ENCODE measurements at regions not wholly inside any gene's neighbourhood (a gene's known extent, or its start where the extent isn't known, plus 50 kb on each side); places are given as distances from the start of the nearest gene placed in this dataset.

DNA sequence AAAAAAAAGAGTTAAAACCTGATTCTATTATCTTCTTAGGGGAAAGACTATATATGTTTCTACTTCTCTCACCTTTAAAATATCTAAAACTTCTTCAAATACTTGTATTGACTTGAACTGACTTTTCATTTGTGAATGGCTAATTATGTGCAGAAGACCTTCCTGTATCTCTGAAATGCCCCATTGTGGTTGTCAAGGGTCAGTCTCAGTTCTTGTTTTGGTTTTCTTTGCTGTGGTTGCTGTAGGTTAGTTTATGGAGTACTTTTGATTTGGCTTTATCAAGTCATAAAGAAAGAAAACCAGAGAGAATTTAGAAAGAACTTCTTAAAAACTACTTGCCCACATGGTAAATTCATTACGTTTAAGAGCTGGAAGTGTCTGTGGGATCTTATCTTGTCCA, 345.3 kb upstream of the POU1F1 start (continued):
- TF ChIP-seq, protein P1, sequence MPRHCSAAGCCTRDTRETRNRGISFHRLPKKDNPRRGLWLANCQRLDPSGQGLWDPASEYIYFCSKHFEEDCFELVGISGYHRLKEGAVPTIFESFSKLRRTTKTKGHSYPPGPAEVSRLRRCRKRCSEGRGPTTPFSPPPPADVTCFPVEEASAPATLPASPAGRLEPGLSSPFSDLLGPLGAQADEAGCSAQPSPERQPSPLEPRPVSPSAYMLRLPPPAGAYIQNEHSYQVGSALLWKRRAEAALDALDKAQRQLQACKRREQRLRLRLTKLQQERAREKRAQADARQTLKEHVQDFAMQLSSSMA (CRISPR knock-in tag; IDR thresholded peaks at IDR 0.05): no peak
- TF ChIP-seq POU5F1 (IDR thresholded peaks at IDR 0.05; ENCODE audit: borderline replicate concordance, low read depth, low read length, partially characterized antibody): no peak
- TF ChIP-seq PHF21A (IDR thresholded peaks at IDR 0.05; ENCODE audit: borderline replicate concordance, low read depth): no peak
- no peak for TF ChIP-seq RBM22 (IDR thresholded peaks at IDR 0.05; ENCODE audit: low read depth, low read length, poor library complexity, severe bottlenecking)
- TF ChIP-seq RNF2 (IDR thresholded peaks at IDR 0.05): no peak

DNA sequence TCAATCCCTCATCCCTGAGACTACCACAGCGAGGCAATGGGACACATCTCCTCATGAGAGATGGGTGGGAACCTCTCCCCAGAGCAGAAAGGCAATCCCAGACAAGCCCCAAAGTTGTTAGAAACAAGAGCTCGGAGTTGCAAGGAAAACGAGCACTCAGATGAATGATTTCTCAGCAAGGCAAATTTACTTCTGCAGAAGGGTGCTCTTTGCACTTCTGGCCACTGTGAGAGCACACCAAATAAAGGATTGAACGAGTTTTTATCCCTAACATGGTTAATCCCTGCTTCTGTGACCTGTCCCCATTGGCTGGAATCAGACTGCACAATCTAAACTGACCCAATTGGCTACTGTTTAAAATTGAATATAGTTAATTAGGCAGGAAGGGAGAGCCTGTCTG, 339.1 kb upstream of the POU1F1 start:
- ChIA-PET CTCF (ENCODE audit: low intra/inter-chr PET ratio) (no interaction called here), POLR2A (no interaction called here)
- H3K4me1 ChIP-seq (replicated peaks in 1 of 2; ENCODE audit: control insufficient read depth in 2 of 2, insufficient read depth in 2 of 2, low read length in 2 of 2): no peaks in the 10 kb centered on the region
- H3K27ac ChIP-seq (ENCODE audit: extremely low read depth, low read depth, low read length): no peak overlapping the region
- H3K79me2 ChIP-seq (ENCODE audit: control insufficient read depth, insufficient read depth, low read length): no peaks in the 10 kb centered on the region
- H3K4me2 ChIP-seq (ENCODE audit: insufficient read depth, low read length): no peak overlapping the region
- H4K20me1 ChIP-seq (replicated peaks; ENCODE audit: control insufficient read depth, insufficient read depth, low read length): no peaks in the 10 kb centered on the region
- DNase-seq (ENCODE audit: extremely low read depth in 1 of 4, low spot score in 3 of 4) (no peak), ATAC-seq (no peak), FAIRE-seq (no peak)
- H3K36me3 ChIP-seq (ENCODE audit: control insufficient read depth, insufficient read depth, low read length): no peaks in the 10 kb centered on the region
- no peak overlapping the region for H3K9ac ChIP-seq (ENCODE audit: insufficient read depth in 1 of 2, low read depth in 2 of 2, low read length in 2 of 2)
- no TSS peak for BruUV-seq (replicated peaks)
- H3K4me3 ChIP-seq: no peak overlapping the region
- in situ Hi-C loops (cut with MboI) (no loop called here), intact Hi-C loops (cut with micrococcal nuclease) (loop anchor here (10.0 kb wide), 1 partner anchor 51 kb away; no protein-coding TSS in a partner anchor)
- WGBS (ENCODE audit: insufficient coverage, low coverage, missing lambda C conversion rate): 7% methylated on average over 4 of the region's 4 CpGs
- no peaks in the 10 kb centered on the region for H3K9me1 ChIP-seq (ENCODE audit: control insufficient read depth, insufficient read depth, low read length)
- no peak overlapping the region for H2AFZ ChIP-seq (ENCODE audit: low read depth, low read length)
- no peaks in the 10 kb centered on the region for H3K9me3 ChIP-seq (replicated peaks; ENCODE audit: control insufficient read depth, insufficient read depth, low read depth, low read length)
- no peaks in the 10 kb centered on the region for H3K27me3 ChIP-seq (ENCODE audit: control insufficient read depth in 2 of 2, insufficient read depth in 2 of 2, low read length in 2 of 2)
- TF ChIP-seq CBX3 (IDR thresholded peaks at IDR 0.05; ENCODE audit: borderline replicate concordance in 1 of 2, low read length in 2 of 2) (peak in 1 of 2 experiments; percentile 90; a peak in 2 of 3 replicates), ZNF23 (CRISPR knock-in tag; IDR thresholded peaks at IDR 0.05) (no peak), HDAC6 (IDR thresholded peaks at IDR 0.05; ENCODE audit: low read depth, low read length) (no peak), TAF7 (tag; IDR thresholded peaks at IDR 0.05) (no peak), ZFX (CRISPR knock-in tag; IDR thresholded peaks at IDR 0.05) (no peak), TRIM28 (IDR thresholded peaks at IDR 0.05) (0 out of 2 replicates have a peak, but pooled peaks have one; percentile 35), ZNF280A (IDR thresholded peaks at IDR 0.05; ENCODE audit: low read depth, partially characterized antibody) (peak; percentile 78), ILF3 (IDR thresholded peaks at IDR 0.05; ENCODE audit: borderline replicate concordance) (no peak), KDM5B (IDR thresholded peaks at IDR 0.05; ENCODE audit: insufficient replicate concordance, low read depth, low read length) (no peak), MYBL2 (IDR thresholded peaks at IDR 0.05; ENCODE audit: low read depth) (no peak), MYBL2 (CRISPR knock-in tag; IDR thresholded peaks at IDR 0.05; ENCODE audit: borderline replicate concordance) (no peak), FOXA3 (CRISPR knock-in tag; conservative IDR thresholded peaks at IDR 0.05 in 1 of 2, IDR thresholded peaks at IDR 0.05 in 1 of 2) (no peak)
